SU-DHL-6 (cell line): ENCODE measurements at regions not wholly inside any gene's neighbourhood (a gene's known extent, or its start where the extent isn't known, plus 50 kb on each side); places are given as distances from the start of the nearest gene placed in this dataset.

Experiments used
- H2AFZ ChIP-seq: fragments of 200-600 bp; sonication (generic); 2 replicates; pipeline ENCODE4 v1.6.1; 2014; ENCODE audit warnings: low read depth, mild to moderate bottlenecking, moderate library complexity, mixed read lengths, antibody characterized with exemption, low read length; ENCODE audit not compliant: severe bottlenecking
- H3F3A ChIP-seq: fragments of 200-600 bp; shearing (Covaris generic); 2 replicates; pipeline ENCODE4 v1.6.0; 2016; ENCODE audit warnings: antibody characterized with exemption, mild to moderate bottlenecking; ENCODE audit not compliant: insufficient read depth
- H3K27ac ChIP-seq: fragments of 200-600 bp; sonication (generic); 2 replicates; pipeline ENCODE4 v1.5.1; 2016; ENCODE audit warnings: low read depth, mild to moderate bottlenecking, low read length, moderate library complexity, mixed read lengths
- H3K27me3 ChIP-seq: fragments of 200-600 bp; sonication (generic), shearing (Covaris generic); 2 replicates; pipeline ENCODE4 v1.6.0; 2014; ENCODE audit warnings: mild to moderate bottlenecking, low read length
- H3K36me3 ChIP-seq: fragments of 200-600 bp; sonication (generic); 2 replicates; pipeline ENCODE4 v1.6.1; 2014; ENCODE audit warnings: mild to moderate bottlenecking, low read length, mixed read lengths
- H3K4me2 ChIP-seq: fragments of 300-600, 200-600 bp; shearing (Covaris generic), sonication (generic); 2 replicates; pipeline ENCODE4 v1.6.0; 2014; ENCODE audit warnings: low read length, low read depth, mild to moderate bottlenecking; ENCODE audit not compliant: poor library complexity, severe bottlenecking
- H3K4me3 ChIP-seq: fragments of 200-600 bp; sonication (generic); 2 replicates; pipeline ENCODE4 v1.5.1; 2014; ENCODE audit warnings: antibody characterized with exemption, low read length, mild to moderate bottlenecking, mixed read lengths; ENCODE audit not compliant: insufficient read depth, poor library complexity, severe bottlenecking
- H3K79me2 ChIP-seq: fragments of 200-600 bp; sonication (generic); 2 replicates; pipeline ENCODE4 v1.6.1; 2014; ENCODE audit warnings: mild to moderate bottlenecking, low read length, moderate library complexity; ENCODE audit not compliant: insufficient read depth
- H3K9ac ChIP-seq: fragments of 200-600 bp; sonication (generic); 2 replicates; pipeline ENCODE4 v1.7.0; 2014; ENCODE audit warnings: mild to moderate bottlenecking, low read length
- H3K9me2 ChIP-seq: fragments of 200-600 bp; sonication (generic); replicated peaks from 2 replicates; pipeline ENCODE4 v1.6.1; 2014; ENCODE audit warnings: low read length; ENCODE audit not compliant: insufficient read depth
- H3K9me3 ChIP-seq: fragments of 200-600 bp; sonication (generic); 2 replicates; pipeline ENCODE4 v1.6.1; 2014; ENCODE audit warnings: low read length, mixed read lengths; ENCODE audit not compliant: insufficient read depth
- H4K20me1 ChIP-seq: fragments of 200-600 bp; sonication (generic); 2 replicates; pipeline ENCODE4 v1.6.1; 2014; ENCODE audit warnings: low read depth, mild to moderate bottlenecking, antibody characterized with exemption, low read length, moderate library complexity, mixed read lengths
- CTCF ChIP-seq: fragments of 200-600 bp; sonication (generic); IDR thresholded peaks from one replicate; pipeline ENCODE4 v1.5.1; 2017; ENCODE audit warnings: antibody characterized with exemption, mild to moderate bottlenecking, low read length, moderate library complexity; ENCODE audit not compliant: insufficient read depth, poor library complexity, severe bottlenecking
- EZH2phosphoT487 ChIP-seq: fragments of 200-600 bp; sonication (generic), shearing (Covaris generic); conservative IDR thresholded peaks from 2 replicates; pipeline ENCODE4 v1.6.1; 2018; ENCODE audit warnings: mild to moderate bottlenecking, antibody characterized with exemption, low read length, moderate library complexity, mixed read lengths

GRCh38 chr1:110734133-110734680 is 59.5 kb upstream of the KCNA3 start:
- Histone ChIP-seq H3K9me2 (no peaks in the 10 kb centered on the region), H3K27ac (no peak overlapping the region), H3K4me2 (no peak overlapping the region), H2AFZ (no peak overlapping the region), H3K4me3 (no peak overlapping the region), H3K9ac (no peak overlapping the region), H3K79me2 (no peaks in the 10 kb centered on the region), H3F3A (no peaks in the 10 kb centered on the region), H3K9me3 (no peaks in the 10 kb centered on the region), H3K27me3 (peaks cover 7% of the 10 kb centered on the region; the same call in 1 of the 2 replicates), H3K36me3 (no peaks in the 10 kb centered on the region), H4K20me1 (no peaks in the 10 kb centered on the region)
- TF ChIP-seq CTCF = no peak
- no peak for TF ChIP-seq EZH2phosphoT487

GRCh38 chr1:110731529-110731928 is 56.8 kb upstream of the KCNA3 start:
- Histone ChIP-seq H3F3A (0 out of 2 replicates have a peak, but pooled peaks cover 6% of the 10 kb centered on the region), H3K27me3 (peaks cover 7% of the 10 kb centered on the region; the same call in 1 of the 2 replicates), H3K27ac (no peak overlapping the region), H3K79me2 (no peaks in the 10 kb centered on the region), H3K9ac (no peak overlapping the region), H3K9me3 (no peaks in the 10 kb centered on the region), H4K20me1 (no peaks in the 10 kb centered on the region), H2AFZ (no peak overlapping the region), H3K4me3 (no peak overlapping the region), H3K9me2 (no peaks in the 10 kb centered on the region), H3K4me2 (no peak overlapping the region), H3K36me3 (no peaks in the 10 kb centered on the region)
- TF ChIP-seq EZH2phosphoT487 = no peak
- no peak for TF ChIP-seq CTCF

- Histone ChIP-seq H3K27ac (no peak overlapping the region), H3K27me3 (no peaks in the 10 kb centered on the region), H2AFZ (no peak overlapping the region), H3K9me3 (no peaks in the 10 kb centered on the region), H3F3A (0 out of 2 replicates have a peak, but pooled peaks cover 8% of the 10 kb centered on the region), H3K9me2 (no peaks in the 10 kb centered on the region), H3K9ac (no peak overlapping the region), H3K36me3 (no peaks in the 10 kb centered on the region), H3K79me2 (no peaks in the 10 kb centered on the region), H3K4me2 (no peak overlapping the region), H3K4me3 (no peak overlapping the region), H4K20me1 (no peaks in the 10 kb centered on the region)
- TF ChIP-seq CTCF = no peak
- no peak for TF ChIP-seq EZH2phosphoT487
Measured at GRCh38 chr1:110728388-110729001, 53.8 kb upstream of the KCNA3 start.
